Erythroblast (primary cell): ENCODE measurements at regions not wholly inside any gene's neighbourhood (a gene's known extent, or its start where the extent isn't known, plus 50 kb on each side); places are given as distances from the start of the nearest gene placed in this dataset.
"Not testable (repeated sequence)": the region's sequence is repeated elsewhere in the genome, so short reads cannot be mapped to it uniquely, and the experiment has no call there.

Experiments used
- DNase-seq, 2 experiments: peaks; one replicate each; lab custom pipeline; 2025; lab: John Stamatoyannopoulos, UW
- GATA1 ChIP-seq: IDR thresholded peaks from 2 replicates; pipeline ENCODE4 v1.6.1; 2011; ENCODE audit warnings: low read depth, mild to moderate bottlenecking, control low read depth, low read length, moderate library complexity
- POLR2A ChIP-seq: IDR thresholded peaks from 2 replicates; pipeline ENCODE4 v1.6.1; 2011; ENCODE audit warnings: mild to moderate bottlenecking, low read length

- TF ChIP-seq GATA1 (no peak), POLR2A (no peak)
- DNase-seq = no peak
Measured at GRCh38 chr6:169979873-169980432, 228.5 kb downstream of the ERMARD start.

GRCh38 chr6:169978615-169979161 lies 227.3 kb downstream of the ERMARD start:
- TF ChIP-seq POLR2A = no peak
- DNase-seq = no peak

GRCh38 chr6:169977434-169978265 lies 226.2 kb downstream of the ERMARD start:
- no peak for DNase-seq

GRCh38 chr6:169976301-169977081 lies 225.1 kb downstream of the ERMARD start:
- TF ChIP-seq POLR2A (no peak), GATA1 (no peak)
- DNase-seq = no peak

More at GRCh38 chr6:169977434-169978265, 226.2 kb downstream of the ERMARD start:
- TF ChIP-seq GATA1 (no peak), POLR2A (no peak)

GRCh38 chr6:169975701-169976100 lies 224.3 kb downstream of the ERMARD start:
- TF ChIP-seq POLR2A (no peak), GATA1 (no peak)
- DNase-seq = no peak

GRCh38 chr6:169975286-169975685 lies 223.9 kb downstream of the ERMARD start:
- no peak for DNase-seq
- TF ChIP-seq GATA1 = no peak
- TF ChIP-seq POLR2A = no peak

- DNase-seq = no peak
- TF ChIP-seq POLR2A (no peak), GATA1 (no peak)
Measured at GRCh38 chr6:169974663-169975062, 223.2 kb downstream of the ERMARD start.

- DNase-seq = not testable (repeated sequence)
Measured at GRCh38 chr6:169973588-169974467, 222.4 kb downstream of the ERMARD start.

- TF ChIP-seq POLR2A = no peak
- TF ChIP-seq GATA1 = no peak
- no peak for DNase-seq
Measured at GRCh38 chr6:169972736-169973135, 221.3 kb downstream of the ERMARD start.

GRCh38 chr6:169972101-169972651 lies 220.8 kb downstream of the ERMARD start:
- no peak for DNase-seq
- TF ChIP-seq POLR2A = no peak

- DNase-seq = no peak
- TF ChIP-seq POLR2A (no peak), GATA1 (no peak)
Measured at GRCh38 chr6:169971081-169971861, 219.8 kb downstream of the ERMARD start.
